GOT3 (cell line): ENCODE measurements at regions not wholly inside any gene's neighbourhood (a gene's known extent, or its start where the extent isn't known, plus 50 kb on each side); places are given as distances from the start of the nearest gene placed in this dataset.

ENCODE experiments used
- DNase-seq: peaks from one replicate; lab custom pipeline; 2025; ENCODE audit warnings: mixed read lengths; lab: John Stamatoyannopoulos, UW

DNA sequence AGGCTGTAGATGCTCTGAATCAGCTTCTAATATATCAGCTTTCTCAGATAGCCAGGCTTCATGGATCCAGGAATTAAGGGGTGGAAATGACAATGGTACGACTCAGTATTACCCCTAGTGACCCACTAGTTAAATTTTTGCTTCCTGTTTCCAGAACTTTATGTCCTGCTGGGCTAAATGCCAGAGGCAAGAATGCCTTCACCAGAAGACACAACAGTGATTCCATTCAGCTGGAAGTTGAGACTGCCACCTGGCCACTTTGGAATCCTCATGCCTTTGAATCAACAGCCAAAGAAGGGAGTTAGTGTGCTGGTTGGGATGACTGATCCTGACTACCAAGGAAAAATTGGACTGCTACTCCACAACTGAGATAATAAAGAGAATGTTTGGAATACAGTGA lies 239.1 kb downstream of the ASXL3 start:
- no peak for DNase-seq

DNA sequence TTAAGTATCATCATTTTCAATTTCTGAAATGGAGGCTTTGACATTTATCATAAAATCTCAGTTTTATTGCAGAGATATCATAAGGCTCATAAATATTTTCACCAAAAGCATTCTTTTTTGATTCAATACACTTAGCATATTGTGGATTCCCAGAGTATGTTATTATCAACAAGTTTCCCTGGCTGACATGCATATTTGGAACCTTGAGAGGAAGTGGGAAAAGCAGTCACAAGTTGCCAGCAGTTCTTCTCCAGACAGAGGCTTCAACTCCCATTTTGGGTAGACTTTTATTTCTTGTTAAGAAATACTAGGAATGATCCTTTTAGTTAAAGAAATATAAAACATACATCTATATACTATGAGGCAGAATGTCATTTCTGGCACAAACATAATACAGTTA lies 236.5 kb downstream of the ASXL3 start:
- no peak for DNase-seq

DNA sequence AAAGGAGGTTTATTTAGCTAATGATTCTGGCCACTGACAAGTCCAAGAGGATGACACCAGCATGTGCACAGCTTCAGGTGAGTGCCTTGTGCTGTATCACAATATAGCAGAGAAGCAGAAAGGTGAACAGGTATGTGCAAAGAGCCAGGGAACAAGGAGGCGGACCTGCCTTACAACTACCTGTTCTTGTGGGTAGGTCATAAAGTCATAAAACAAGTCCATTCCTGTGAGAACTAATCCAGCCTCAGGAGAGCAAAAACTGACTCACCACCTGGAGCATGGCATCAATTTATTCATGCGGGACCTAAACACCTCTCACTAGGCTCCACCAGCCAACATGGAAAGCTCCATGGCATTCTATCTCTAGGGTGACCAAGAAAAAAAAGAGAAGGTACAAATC lies 234.2 kb downstream of the ASXL3 start:
- DNase-seq, result no peak

DNA sequence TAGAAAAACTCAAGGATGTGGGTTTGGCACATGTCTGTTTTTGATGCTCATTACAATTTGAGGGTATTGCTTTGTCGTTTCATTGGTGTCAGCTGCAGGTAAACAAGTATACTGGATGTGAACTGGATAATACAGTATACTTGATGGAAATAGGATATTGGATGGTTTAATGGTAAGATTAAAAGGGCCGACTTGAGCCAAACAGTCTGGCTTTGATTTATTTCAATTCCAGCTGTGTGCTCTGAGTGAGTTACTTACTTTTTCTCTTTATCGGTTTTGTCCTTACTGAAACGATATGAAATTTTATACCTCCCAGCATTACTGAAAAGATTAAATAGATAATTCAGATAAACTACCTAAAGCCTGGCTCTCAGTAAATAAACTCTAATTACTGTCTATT lies 227.6 kb downstream of the ASXL3 start:
- no peak for DNase-seq

DNA sequence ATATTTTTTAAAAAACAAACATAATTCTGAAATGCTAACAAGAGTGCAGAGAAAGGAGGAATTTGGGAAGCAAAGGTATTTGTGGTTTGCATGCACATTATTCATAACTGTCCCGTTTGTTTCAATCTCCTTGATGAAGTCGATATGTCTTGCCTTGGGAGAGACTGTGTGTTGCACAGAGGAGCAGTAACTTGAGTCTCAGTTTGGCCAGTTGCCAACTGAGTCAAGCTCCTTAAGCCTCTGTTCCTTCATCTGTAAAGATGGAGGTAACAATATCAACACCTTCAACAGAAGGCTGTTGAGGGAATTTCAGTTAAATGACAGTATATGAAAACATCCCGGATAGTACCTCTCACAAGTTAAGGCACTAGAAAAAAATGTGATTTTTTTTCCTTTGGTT lies 226.2 kb downstream of the ASXL3 start:
- no peak for DNase-seq

DNA sequence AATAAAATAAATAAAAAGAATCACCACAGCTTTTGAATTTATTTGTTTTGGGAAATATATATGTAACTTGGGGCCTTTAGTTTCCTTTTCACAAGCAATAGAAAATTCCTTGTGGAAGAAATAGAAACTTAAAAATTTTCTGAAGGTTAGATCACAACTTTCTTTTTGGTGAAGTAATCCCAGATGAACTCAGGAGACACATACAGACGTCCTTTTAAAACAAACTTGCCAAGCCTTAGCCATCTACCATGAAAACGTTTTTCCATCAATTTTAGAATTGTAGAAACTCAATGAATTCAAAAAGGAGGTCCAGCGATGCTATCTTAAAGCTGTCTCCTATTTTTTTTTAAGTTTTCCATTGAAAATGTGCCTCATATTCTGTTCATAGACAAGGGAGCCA lies 225.6 kb downstream of the ASXL3 start:
- DNase-seq, result no peak

GRCh38 chr18:33802955-33803354 lies 224.9 kb downstream of the ASXL3 start:
- DNase-seq, result no peak
